ENCODE measurements at regions not wholly inside any gene's neighbourhood (a gene's known extent, or its start where the extent isn't known, plus 50 kb on each side); places are given as distances from the start of the nearest gene placed in this dataset.

- TF ChIP-seq GATA3 (IDR thresholded peaks at IDR 0.05; ENCODE audit: low read depth, low read length) (no peak), GATA2 (IDR thresholded peaks at IDR 0.05; ENCODE audit: low read depth, low read length) (no peak)
Observed at GRCh38 chr4:138558886-138559285, 316.7 kb upstream of the SLC7A11 start.

Data from SH-SY5Y (cell line).